ENCODE measurements at regions not wholly inside any gene's neighbourhood (a gene's known extent, or its start where the extent isn't known, plus 50 kb on each side); places are given as distances from the start of the nearest gene placed in this dataset.

- DNase-seq (no peak), ATAC-seq (no peak)
- TF ChIP-seq POLR2A (IDR thresholded peaks at IDR 0.05) (no peak), CTCF (IDR thresholded peaks at IDR 0.05) (no peak)
- H3K27me3 ChIP-seq = no peaks in the 10 kb centered on the region
- no peaks in the 10 kb centered on the region for H3K4me1 ChIP-seq
- no peak overlapping the region for H3K4me3 ChIP-seq
- intact Hi-C loops (cut with DNase I) = no loop called here
- H3K27ac ChIP-seq = no peak overlapping the region
- H3K36me3 ChIP-seq = no peaks in the 10 kb centered on the region
- WGBS, 4 donors = 94 to 98% (median 98%) methylated on average over 3 of the region's 3 CpGs
- no peaks in the 10 kb centered on the region for H3K9me3 ChIP-seq
Measured at GRCh38 chr3:177961784-177962183, 574.5 kb upstream of the KCNMB2 start.

GRCh38 chr3:177966493-177966892 is 569.7 kb upstream of the KCNMB2 start:
- intact Hi-C loops (cut with DNase I) = no loop called here
- Histone ChIP-seq H3K4me1 (no peaks in the 10 kb centered on the region), H3K9me3 (no peaks in the 10 kb centered on the region), H3K27ac (no peak overlapping the region), H3K27me3 (no peaks in the 10 kb centered on the region), H3K36me3 (no peaks in the 10 kb centered on the region), H3K4me3 (no peak overlapping the region)
- ATAC-seq (no peak), DNase-seq (no peak)
- TF ChIP-seq POLR2A (IDR thresholded peaks at IDR 0.05) = no peak
- TF ChIP-seq CTCF (IDR thresholded peaks at IDR 0.05) = no peak
- WGBS, 4 donors = 93 to 100% (median 98%) methylated on average over 1 of the region's 1 CpG

GRCh38 chr3:177968891-177969290 is 567.3 kb upstream of the KCNMB2 start:
- H3K36me3 ChIP-seq = no peaks in the 10 kb centered on the region
- ATAC-seq (no peak), DNase-seq (no peak)
- intact Hi-C loops (cut with DNase I) = no loop called here
- H3K27me3 ChIP-seq = no peaks in the 10 kb centered on the region
- no peaks in the 10 kb centered on the region for H3K9me3 ChIP-seq
- H3K4me3 ChIP-seq = no peak overlapping the region
- 96 to 100% (median 99%) methylated on average over 2 of the region's 2 CpGs for WGBS, 4 donors
- no peak for TF ChIP-seq CTCF (IDR thresholded peaks at IDR 0.05)
- no peak for TF ChIP-seq POLR2A (IDR thresholded peaks at IDR 0.05)
- no peak overlapping the region for H3K27ac ChIP-seq
- no peaks in the 10 kb centered on the region for H3K4me1 ChIP-seq

- H3K4me1 ChIP-seq = no peaks in the 10 kb centered on the region
- H3K27me3 ChIP-seq = no peaks in the 10 kb centered on the region
- DNase-seq (no peak), ATAC-seq (no peak)
- TF ChIP-seq CTCF (IDR thresholded peaks at IDR 0.05) (no peak), POLR2A (IDR thresholded peaks at IDR 0.05) (no peak)
- no peaks in the 10 kb centered on the region for H3K9me3 ChIP-seq
- H3K4me3 ChIP-seq = no peak overlapping the region
- no peak overlapping the region for H3K27ac ChIP-seq
- 89 to 95% (median 90%) methylated on average over 2 of the region's 2 CpGs for WGBS, 4 donors
- no peaks in the 10 kb centered on the region for H3K36me3 ChIP-seq
- intact Hi-C loops (cut with DNase I) = no loop called here
Measured at GRCh38 chr3:177973241-177973840, 562.9 kb upstream of the KCNMB2 start.

Measured in heart left ventricle (tissue), 16 donors.